GM18517 (cell line): ENCODE measurements at regions not wholly inside any gene's neighbourhood (a gene's known extent, or its start where the extent isn't known, plus 50 kb on each side); places are given as distances from the start of the nearest gene placed in this dataset.
"Not testable (repeated sequence)": the region's sequence is repeated elsewhere in the genome, so short reads cannot be mapped to it uniquely, and the experiment has no call there.

Experiments used
- ATAC-seq: cut with Tn5 transposase; IDR thresholded peaks from one replicate; pipeline ENCODE4 v1.9.1; 2021; ENCODE audit warnings: mild to moderate bottlenecking, moderate library complexity; ENCODE audit not compliant: unreplicated experiment

GRCh38 chr1:235059221-235059620 lies 69.4 kb downstream of the TOMM20 start:
- no peak for ATAC-seq

- no peak for ATAC-seq
These were observed 69.9 kb downstream of the TOMM20 start for GRCh38 chr1:235058695-235059094.

DNA sequence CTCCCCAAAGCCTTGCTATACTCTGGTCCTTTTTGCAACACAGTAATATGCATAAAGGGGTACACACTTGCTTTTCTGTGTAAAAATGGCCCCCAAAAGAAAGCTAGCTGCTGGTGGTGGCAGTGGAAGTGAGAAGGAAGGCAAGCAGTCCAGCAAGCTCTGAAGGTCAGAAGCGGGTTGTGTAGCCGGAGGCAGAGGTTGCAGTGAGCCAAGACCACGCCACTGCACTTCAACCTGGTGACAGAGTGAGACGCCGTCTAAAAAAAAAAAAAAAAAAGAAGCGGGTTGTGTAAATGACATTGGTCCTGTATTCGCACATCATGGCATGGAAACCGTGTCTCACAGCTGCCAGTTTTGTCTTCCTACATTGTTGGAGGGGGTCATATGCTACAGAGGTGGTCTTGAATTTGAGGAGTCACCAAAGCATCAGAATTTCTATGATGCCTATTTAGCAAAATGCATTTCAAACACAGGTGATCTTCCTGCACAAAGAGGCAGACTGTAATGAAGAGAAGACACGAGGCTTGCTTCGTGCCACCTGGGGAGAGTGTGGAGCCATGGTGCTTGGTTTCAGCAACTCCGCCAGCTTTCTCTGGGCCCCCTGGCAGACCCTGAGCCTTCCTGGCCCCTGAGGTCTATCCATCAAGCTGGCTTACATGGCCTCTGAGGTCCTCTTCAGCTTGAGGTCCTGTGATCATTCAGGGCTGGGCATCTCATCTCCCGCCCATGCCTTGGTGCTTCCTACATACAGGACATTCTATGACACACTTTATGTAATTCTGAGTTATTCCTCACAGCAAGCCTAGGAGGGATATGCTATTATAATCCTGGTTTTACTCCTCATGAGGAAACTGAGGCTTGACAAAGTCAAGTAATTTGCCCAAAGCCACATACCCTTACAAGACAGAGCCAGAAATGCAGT lies 71.0 kb downstream of the TOMM20 start:
- no peak for ATAC-seq

- ATAC-seq, result no peak
These were observed 71.7 kb downstream of the TOMM20 start for GRCh38 chr1:235056937-235057336.

GRCh38 chr1:235054936-235055335 lies 73.7 kb downstream of the TOMM20 start:
- ATAC-seq, result no peak

DNA sequence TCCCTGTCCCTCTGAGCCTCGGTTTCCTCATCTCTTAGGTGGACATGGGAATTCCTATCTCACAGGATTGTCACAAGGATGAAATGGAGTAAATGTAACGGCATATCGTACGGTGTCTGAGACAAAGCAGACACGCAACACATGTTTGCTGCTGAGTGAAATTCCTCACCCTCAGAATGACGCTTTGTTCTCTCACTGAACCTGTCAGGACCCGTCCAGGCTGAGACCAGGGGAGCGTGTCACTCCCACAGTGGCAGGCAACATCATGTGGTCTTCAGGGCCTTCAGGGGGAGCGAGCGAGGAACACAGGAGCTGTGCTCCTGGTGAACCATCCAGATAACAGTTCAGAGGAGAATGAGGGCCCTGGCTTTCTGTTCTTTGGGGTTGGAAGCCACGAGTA lies 74.2 kb downstream of the TOMM20 start:
- ATAC-seq, result no peak

DNA sequence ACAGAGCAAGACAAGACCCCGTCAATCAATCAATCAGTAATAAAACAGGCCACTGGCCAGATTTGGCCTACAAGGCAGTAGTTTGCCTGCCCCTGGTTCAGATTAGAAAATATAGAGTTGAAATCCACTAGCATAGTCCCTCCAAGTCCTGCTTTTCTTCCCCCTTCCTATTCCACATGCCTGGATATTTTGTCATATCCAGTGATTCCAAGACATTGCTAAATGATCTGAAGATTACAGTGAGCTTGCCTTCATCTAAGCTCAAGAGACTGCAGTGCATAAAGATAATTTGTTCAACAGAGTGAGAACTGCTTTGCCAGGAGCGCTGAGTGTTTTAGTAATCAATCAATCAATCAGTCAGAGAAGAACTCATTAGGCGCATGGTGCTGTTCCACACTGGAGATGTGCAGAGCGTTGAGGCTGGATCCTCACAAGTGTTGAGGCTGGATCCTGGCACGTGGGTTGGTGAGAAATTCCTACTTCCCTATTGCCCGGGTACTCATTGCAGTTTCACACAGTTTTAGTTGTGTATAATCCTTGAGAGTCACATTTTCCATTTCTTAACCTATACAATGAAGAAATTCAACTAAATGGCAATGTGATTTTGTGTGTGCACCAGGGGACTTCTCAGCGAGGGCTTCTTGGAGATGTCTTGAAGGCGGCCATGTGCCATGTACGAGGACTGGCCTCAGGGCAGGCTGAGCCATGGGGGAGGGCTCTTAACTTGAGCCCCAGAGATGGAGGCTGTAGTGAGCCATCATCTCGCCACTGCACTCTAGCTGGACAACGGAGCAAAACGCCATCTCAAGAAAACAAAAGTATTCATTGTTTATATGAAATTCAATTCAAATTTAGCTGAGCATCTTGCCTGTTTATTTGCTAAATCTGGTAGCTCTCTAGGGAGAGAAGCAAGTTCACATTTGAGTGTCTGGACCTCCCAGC lies 76.3 kb downstream of the TOMM20 start:
- ATAC-seq, result no peak

DNA sequence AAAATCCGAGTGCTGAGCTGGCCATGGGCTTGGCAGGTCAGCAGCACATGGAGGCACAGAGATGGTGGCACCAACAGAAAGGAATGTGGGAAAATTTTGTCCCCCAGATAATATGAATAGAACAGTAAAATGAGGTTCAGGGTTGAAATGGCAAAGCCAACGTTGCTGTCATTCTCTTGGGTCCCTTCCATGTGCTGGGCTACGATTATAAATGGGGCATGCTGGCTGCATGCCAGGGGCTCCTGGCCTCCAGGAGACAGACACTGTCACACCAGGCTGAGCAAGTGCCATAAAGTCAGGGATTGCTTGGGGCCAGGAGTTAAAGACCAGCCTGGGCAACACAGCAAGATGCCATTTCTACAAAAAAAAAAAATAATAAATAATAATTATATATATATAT lies 77.1 kb downstream of the TOMM20 start:
- no peak for ATAC-seq

GRCh38 chr1:235050911-235051360 lies 77.7 kb downstream of the TOMM20 start:
- ATAC-seq, result no peak

DNA sequence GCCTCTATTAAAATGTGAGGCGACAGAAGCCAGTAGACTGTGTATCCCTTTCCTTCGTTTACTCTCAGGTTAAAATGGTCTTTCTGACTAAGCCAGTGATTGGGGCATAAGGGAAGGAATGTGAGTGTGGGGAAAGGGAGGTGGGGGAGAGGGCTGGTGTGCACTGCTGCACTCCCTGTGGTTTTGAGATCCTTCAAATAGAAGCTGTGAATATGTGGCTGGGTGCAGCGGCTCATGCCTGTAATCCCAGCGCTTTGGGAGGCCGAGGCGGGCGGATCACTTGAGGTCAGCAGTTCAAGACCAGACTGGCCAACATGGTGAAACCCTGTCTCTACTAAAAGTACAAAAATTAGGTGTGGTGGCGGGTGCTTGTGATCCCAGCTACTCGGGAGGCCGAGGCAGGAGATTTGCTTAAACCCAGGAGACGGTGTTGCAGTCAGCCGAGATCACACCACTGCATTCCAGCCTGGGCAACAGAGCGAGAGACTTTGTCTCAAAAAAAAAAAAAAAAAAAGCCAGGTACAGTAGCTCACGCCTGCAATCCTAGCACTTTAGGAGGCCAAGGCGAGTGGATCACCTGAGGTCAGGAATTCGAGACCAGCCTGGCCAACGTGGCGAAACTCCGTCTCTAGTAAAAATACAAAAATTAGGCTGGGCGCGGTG lies 78.8 kb downstream of the TOMM20 start:
- not testable (repeated sequence) for ATAC-seq

DNA sequence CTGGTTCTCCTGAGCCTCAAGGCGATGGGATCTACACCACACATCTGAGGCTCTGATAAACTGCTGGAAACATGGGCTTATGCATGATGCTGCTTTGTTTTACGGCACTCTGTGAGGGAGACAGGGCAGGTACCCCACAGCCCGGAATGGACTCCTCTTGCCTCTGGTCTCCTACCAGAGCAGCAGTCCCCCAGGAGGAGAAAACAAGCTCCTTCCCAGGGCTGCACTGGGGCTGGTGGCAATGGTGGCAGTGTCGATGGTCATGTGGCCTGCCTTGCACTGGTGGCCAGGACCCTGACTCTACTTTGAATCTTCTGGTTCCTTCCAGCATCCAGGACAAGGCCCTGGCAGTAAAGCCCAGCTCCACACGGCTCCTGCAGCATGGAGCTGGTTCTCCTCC lies 79.4 kb downstream of the TOMM20 start:
- no peak for ATAC-seq

DNA sequence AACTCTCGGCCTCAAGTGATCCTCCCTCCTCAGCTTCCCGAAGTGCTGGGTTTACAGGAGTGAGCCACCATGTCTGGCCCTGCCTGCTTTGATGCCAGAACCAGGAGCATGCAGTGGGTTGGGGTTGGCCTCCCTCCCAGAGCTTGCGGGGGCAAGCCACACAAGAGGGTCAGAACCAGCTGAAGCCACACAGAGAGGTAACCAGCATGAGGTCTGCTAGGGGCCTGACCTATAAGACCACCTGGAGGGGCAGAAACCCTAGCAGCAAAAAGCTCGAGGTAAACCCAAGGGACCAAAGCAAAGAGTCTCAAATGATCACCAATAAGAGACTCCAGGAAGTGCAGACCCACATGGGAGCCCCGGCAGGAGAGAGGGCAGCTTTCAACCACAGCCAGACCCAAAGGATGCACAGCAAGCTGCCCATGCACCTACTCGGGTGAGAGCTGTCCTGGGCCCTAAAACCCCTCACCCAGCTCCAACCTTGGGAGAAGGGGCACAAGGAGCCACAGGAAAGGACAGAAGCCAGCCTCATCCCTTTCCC lies 81.2 kb downstream of the TOMM20 start:
- no peak for ATAC-seq

- ATAC-seq, result no peak
These were observed 82.6 kb downstream of the TOMM20 start for GRCh38 chr1:235045921-235046601.

DNA sequence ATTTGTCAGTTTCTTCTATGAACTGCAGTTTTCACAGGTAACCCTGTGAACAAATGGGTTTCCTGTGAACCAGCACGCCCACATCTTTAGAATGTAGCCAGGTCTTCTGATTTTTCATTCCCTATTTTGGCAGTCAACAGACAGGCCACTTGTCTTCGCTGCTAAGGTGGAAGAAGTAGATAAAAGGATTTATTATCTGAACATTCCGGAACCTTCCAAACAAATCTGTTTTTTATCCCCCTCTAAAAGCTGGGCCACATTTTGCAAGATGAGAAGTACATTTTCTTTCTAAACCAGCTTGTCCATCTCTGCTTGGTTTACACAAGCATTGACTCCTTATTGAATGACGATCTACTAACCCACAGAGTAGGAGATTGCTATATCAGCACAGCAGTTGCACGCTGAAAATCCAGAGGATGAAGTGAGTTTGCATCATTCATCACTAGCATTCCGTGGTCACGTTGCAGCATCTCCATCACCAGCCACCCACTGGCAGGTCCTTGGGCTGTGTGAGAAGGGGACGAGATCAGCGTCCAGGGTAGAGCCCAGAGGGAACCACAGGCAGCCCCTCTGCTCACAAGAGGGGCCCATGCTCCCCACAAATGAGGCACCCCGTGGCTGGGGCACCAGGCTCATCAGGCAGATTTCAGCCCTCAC lies 83.5 kb downstream of the TOMM20 start:
- no peak for ATAC-seq

DNA sequence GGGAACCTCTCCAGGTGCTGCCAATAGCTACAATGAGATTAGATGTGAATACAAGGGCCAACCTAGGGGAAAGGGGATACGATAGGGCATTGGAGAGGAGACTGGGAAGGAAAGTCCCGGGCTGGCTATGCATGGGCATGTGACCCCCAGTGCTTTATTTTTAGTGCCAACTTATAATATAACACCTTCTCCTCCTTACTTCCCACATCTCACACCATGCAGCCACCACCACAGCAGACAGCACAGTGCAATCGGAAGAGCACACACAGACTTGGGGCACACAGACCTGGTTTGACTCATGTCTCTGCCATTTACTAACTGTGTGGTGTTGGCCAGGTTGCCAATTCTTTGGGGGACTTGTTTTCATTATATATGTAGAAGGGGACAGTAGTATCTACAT lies 85.4 kb downstream of the TOMM20 start:
- ATAC-seq, result no peak

GRCh38 chr1:235038701-235039100 lies 89.9 kb downstream of the TOMM20 start:
- ATAC-seq, result no peak

DNA sequence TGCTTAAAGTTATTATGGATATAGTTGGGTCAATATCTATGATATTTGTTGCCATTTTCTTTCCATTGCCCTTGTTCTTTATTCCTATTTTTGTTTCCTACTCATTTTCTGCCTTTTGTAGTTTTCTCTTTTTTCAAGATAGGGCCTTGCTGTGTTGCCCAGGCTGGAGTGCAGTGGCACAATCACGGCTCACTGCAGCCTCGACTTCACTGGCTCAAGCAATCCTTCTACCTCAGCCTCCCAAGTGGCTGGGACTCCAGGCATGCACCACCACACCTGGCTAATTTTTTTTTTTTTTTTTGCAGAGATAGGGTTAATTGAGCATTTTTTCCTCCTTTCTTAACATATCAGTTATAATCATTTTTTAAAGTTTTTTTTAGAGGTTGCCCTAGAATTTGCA lies 92.7 kb downstream of the TOMM20 start:
- no peak for ATAC-seq

DNA sequence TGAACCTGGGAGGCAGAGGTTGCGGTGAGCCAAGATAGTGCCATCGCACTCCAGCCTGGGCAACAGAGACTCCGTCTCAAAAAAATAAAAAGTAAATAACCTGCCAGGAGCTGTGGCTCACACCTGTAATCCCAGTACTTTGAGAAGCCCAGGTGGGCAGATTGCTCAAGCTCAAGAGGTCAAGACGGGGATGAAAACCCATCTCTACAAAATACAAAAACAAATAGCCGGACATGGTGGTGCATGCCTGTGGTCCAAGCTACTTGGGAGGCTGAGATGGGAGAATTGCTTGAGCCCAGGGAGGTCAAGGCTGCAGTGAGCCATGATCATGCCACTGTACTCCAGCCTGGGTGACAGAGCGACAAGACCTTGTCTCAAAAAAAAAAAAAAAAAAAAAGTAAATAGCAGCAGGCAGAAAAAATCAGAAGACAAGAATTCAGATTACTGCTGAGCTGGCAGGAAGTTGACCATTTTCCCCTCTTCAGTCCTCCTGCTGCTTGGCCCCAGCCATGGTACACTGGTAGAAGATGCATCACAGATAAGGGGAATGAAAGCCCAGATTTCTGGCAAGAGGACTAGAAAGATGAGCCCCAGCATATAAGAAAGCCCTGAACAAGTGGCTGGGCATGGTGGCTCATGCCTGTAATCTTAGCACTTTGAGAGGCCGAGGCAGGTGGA lies 97.6 kb downstream of the TOMM20 start:
- ATAC-seq, result no peak

GRCh38 chr1:235027862-235028250 lies 100.8 kb downstream of the TOMM20 start:
- no peak for ATAC-seq
